ENCODE measurements at regions not wholly inside any gene's neighbourhood (a gene's known extent, or its start where the extent isn't known, plus 50 kb on each side); places are given as distances from the start of the nearest gene placed in this dataset.

GRCh38 chr7:142638581-142638980 is 110.7 kb upstream of the PRSS1 start:
- TF ChIP-seq CTCF (IDR thresholded peaks at IDR 0.05) (no peak), POLR2A (IDR thresholded peaks at IDR 0.05) (no peak), POLR2AphosphoS5 (IDR thresholded peaks at IDR 0.05) (no peak)
